ENCODE measurements at regions not wholly inside any gene's neighbourhood (a gene's known extent, or its start where the extent isn't known, plus 50 kb on each side); places are given as distances from the start of the nearest gene placed in this dataset.

GRCh38 chr12:98332642-98333041 lies 182.7 kb upstream of the TMPO start:
- Histone ChIP-seq H3K4me1 (no peaks in the 10 kb centered on the region), H3K27ac (no peak overlapping the region), H3K36me3 (no peaks in the 10 kb centered on the region), H3K4me3 (no peak overlapping the region), H3K27me3 (no peaks in the 10 kb centered on the region), H3K9me3 (no peaks in the 10 kb centered on the region)
- TF ChIP-seq CTCF (IDR thresholded peaks at IDR 0.05): no peak
- no peak for TF ChIP-seq POLR2A (IDR thresholded peaks at IDR 0.05)
- no peak for TF ChIP-seq EP300 (IDR thresholded peaks at IDR 0.05)
- no peak for DNase-seq (ENCODE audit: low spot score in 2 of 2)
- 92 to 95% methylated on average over 1 of the region's 1 CpG for WGBS, 2 donors

- Histone ChIP-seq H3K4me3 (no peak overlapping the region), H3K9me3 (no peaks in the 10 kb centered on the region), H3K4me1 (no peaks in the 10 kb centered on the region), H3K27me3 (no peaks in the 10 kb centered on the region), H3K36me3 (no peaks in the 10 kb centered on the region), H3K27ac (no peak overlapping the region)
- TF ChIP-seq EP300 (IDR thresholded peaks at IDR 0.05) (no peak), POLR2A (IDR thresholded peaks at IDR 0.05) (no peak), CTCF (IDR thresholded peaks at IDR 0.05) (no peak)
- no peak for DNase-seq (ENCODE audit: low spot score in 2 of 2)
- 88 to 90% methylated on average over 3 of the region's 3 CpGs for WGBS, 2 donors
Measured at GRCh38 chr12:98334768-98335167, 180.6 kb upstream of the TMPO start.

- no peak overlapping the region for H3K4me3 ChIP-seq
- no peaks in the 10 kb centered on the region for H3K27me3 ChIP-seq
- 79 to 83% methylated on average over 6 of the region's 6 CpGs for WGBS, 2 donors
- no peak for DNase-seq (ENCODE audit: low spot score in 2 of 2)
- TF ChIP-seq CTCF (IDR thresholded peaks at IDR 0.05) (no peak), POLR2A (IDR thresholded peaks at IDR 0.05) (no peak)
- H3K36me3 ChIP-seq: no peaks in the 10 kb centered on the region
- H3K27ac ChIP-seq: no peak overlapping the region
- no peaks in the 10 kb centered on the region for H3K4me1 ChIP-seq
- no peaks in the 10 kb centered on the region for H3K9me3 ChIP-seq
Measured at GRCh38 chr12:98341026-98341425, 174.4 kb upstream of the TMPO start.

- Histone ChIP-seq H3K4me1 (no peaks in the 10 kb centered on the region), H3K4me3 (no peak overlapping the region), H3K27ac (no peak overlapping the region), H3K27me3 (no peaks in the 10 kb centered on the region), H3K9me3 (no peaks in the 10 kb centered on the region), H3K36me3 (no peaks in the 10 kb centered on the region)
- DNase-seq (ENCODE audit: low spot score in 2 of 2): no peak
- TF ChIP-seq POLR2A (IDR thresholded peaks at IDR 0.05) (no peak), EP300 (IDR thresholded peaks at IDR 0.05) (no peak), CTCF (IDR thresholded peaks at IDR 0.05) (no peak)
- WGBS, 2 donors: 71 to 78% methylated on average over 3 of the region's 3 CpGs
Measured at GRCh38 chr12:98341732-98342131, 173.7 kb upstream of the TMPO start.

- Histone ChIP-seq H3K36me3 (no peaks in the 10 kb centered on the region), H3K27me3 (no peaks in the 10 kb centered on the region), H3K9me3 (no peaks in the 10 kb centered on the region), H3K4me1 (no peaks in the 10 kb centered on the region), H3K27ac (no peak overlapping the region), H3K4me3 (no peak overlapping the region)
- DNase-seq (ENCODE audit: low spot score in 2 of 2): no peak
- 76 to 78% methylated on average over 4 of the region's 4 CpGs for WGBS, 2 donors
- no peak for TF ChIP-seq EP300 (IDR thresholded peaks at IDR 0.05)
Measured at GRCh38 chr12:98343002-98343567, 172.3 kb upstream of the TMPO start.

Data from tibial nerve (tissue), 4 donors.